ENCODE measurements at regions not wholly inside any gene's neighbourhood (a gene's known extent, or its start where the extent isn't known, plus 50 kb on each side); places are given as distances from the start of the nearest gene placed in this dataset.
"Not testable (repeated sequence)": the region's sequence is repeated elsewhere in the genome, so short reads cannot be mapped to it uniquely, and the experiment has no call there.

GRCh38 chr5:100341485-100341884, 193.7 kb upstream of the FAM174A start:
- H3K9me3 Mint-ChIP-seq (ENCODE audit: unreplicated experiment); H3K4me3 Mint-ChIP-seq (ENCODE audit: unreplicated experiment); CTCF ChIA-PET; POLR2A ChIA-PET; H3K27ac Mint-ChIP-seq (ENCODE audit: low read depth, unreplicated experiment); H3K27me3 Mint-ChIP-seq (ENCODE audit: insufficient read depth, unreplicated experiment); BruUV-seq (replicated peaks); intact Hi-C loops (cut with micrococcal nuclease); H3K4me1 Mint-ChIP-seq (ENCODE audit: insufficient read depth, unreplicated experiment); H3K36me3 Mint-ChIP-seq (ENCODE audit: insufficient read depth, unreplicated experiment); DNase-seq (ENCODE audit: unreplicated experiment): not testable (repeated sequence)

- ChIA-PET POLR2A (no interaction called here), CTCF (interaction anchor here (0.7 kb wide), 1 partner anchor 978 kb away, joined by 3 read pairs; no protein-coding TSS in a partner anchor)
- no peak for DNase-seq (ENCODE audit: unreplicated experiment)
- Mint-ChIP-seq H3K4me3 (ENCODE audit: unreplicated experiment) (no peak overlapping the region), H3K9me3 (ENCODE audit: unreplicated experiment) (no peaks in the 10 kb centered on the region), H3K4me1 (ENCODE audit: insufficient read depth, unreplicated experiment) (peaks cover 12% of the 10 kb centered on the region), H3K27me3 (ENCODE audit: insufficient read depth, unreplicated experiment) (no peaks in the 10 kb centered on the region), H3K36me3 (ENCODE audit: insufficient read depth, unreplicated experiment) (no peaks in the 10 kb centered on the region), H3K27ac (ENCODE audit: low read depth, unreplicated experiment) (no peak overlapping the region)
- intact Hi-C loops (cut with micrococcal nuclease): no loop called here
- TF ChIP-seq, protein P1, sequence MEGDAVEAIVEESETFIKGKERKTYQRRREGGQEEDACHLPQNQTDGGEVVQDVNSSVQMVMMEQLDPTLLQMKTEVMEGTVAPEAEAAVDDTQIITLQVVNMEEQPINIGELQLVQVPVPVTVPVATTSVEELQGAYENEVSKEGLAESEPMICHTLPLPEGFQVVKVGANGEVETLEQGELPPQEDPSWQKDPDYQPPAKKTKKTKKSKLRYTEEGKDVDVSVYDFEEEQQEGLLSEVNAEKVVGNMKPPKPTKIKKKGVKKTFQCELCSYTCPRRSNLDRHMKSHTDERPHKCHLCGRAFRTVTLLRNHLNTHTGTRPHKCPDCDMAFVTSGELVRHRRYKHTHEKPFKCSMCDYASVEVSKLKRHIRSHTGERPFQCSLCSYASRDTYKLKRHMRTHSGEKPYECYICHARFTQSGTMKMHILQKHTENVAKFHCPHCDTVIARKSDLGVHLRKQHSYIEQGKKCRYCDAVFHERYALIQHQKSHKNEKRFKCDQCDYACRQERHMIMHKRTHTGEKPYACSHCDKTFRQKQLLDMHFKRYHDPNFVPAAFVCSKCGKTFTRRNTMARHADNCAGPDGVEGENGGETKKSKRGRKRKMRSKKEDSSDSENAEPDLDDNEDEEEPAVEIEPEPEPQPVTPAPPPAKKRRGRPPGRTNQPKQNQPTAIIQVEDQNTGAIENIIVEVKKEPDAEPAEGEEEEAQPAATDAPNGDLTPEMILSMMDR (IDR thresholded peaks at IDR 0.05; ENCODE audit: unreplicated experiment): no peak
- BruUV-seq (replicated peaks): no TSS peak
Observed at GRCh38 chr5:100322483-100322882, 212.7 kb upstream of the FAM174A start.

- peaks cover 6% of the 10 kb centered on the region for H3K4me1 Mint-ChIP-seq (ENCODE audit: insufficient read depth, unreplicated experiment)
- BruUV-seq (replicated peaks): no TSS peak
- DNase-seq (ENCODE audit: unreplicated experiment): no peak
- H3K4me3 Mint-ChIP-seq (ENCODE audit: unreplicated experiment): no peak overlapping the region
- TF ChIP-seq, protein P1 (IDR thresholded peaks at IDR 0.05; ENCODE audit: unreplicated experiment): no peak
- ChIA-PET POLR2A (no interaction called here), CTCF (no interaction called here)
- H3K36me3 Mint-ChIP-seq (ENCODE audit: insufficient read depth, unreplicated experiment): no peaks in the 10 kb centered on the region
- no peak overlapping the region for H3K27ac Mint-ChIP-seq (ENCODE audit: low read depth, unreplicated experiment)
- no peaks in the 10 kb centered on the region for H3K27me3 Mint-ChIP-seq (ENCODE audit: insufficient read depth, unreplicated experiment)
- intact Hi-C loops (cut with micrococcal nuclease): no loop called here
- H3K9me3 Mint-ChIP-seq (ENCODE audit: unreplicated experiment): no peaks in the 10 kb centered on the region
Observed at GRCh38 chr5:100319885-100320284, 215.3 kb upstream of the FAM174A start.

DNA sequence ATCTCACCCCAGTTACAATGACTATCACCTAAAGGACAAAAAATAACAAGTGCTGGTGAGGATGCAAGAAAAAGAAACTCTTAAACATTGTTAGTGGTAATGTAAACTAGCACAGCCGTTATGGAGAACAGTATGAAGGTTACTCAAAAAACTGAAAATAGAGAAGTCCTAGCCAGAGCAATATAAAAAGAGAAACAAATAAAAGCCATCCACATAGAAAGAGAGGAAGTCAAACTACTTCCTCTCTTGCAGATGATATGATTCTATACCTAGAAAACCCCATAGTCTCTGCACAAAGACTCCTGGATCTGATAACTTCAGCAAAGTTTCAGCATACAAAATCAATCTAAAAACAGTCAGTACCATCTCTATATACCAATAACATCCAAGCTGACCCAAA, 221.5 kb upstream of the FAM174A start:
- Mint-ChIP-seq H3K27ac (ENCODE audit: low read depth, unreplicated experiment) (no peak overlapping the region), H3K4me1 (ENCODE audit: insufficient read depth, unreplicated experiment) (peaks cover 6% of the 10 kb centered on the region), H3K27me3 (ENCODE audit: insufficient read depth, unreplicated experiment) (no peaks in the 10 kb centered on the region), H3K4me3 (ENCODE audit: unreplicated experiment) (no peak overlapping the region), H3K36me3 (ENCODE audit: insufficient read depth, unreplicated experiment) (no peaks in the 10 kb centered on the region), H3K9me3 (ENCODE audit: unreplicated experiment) (no peaks in the 10 kb centered on the region)
- ChIA-PET POLR2A (no interaction called here), CTCF (no interaction called here)
- no TSS peak for BruUV-seq (replicated peaks)
- intact Hi-C loops (cut with micrococcal nuclease): loop anchor here (5.0 kb wide), 2 partner anchors 1146 to 1211 kb away; no protein-coding TSS in a partner anchor
- no peak for DNase-seq (ENCODE audit: unreplicated experiment)
- TF ChIP-seq, protein P1 (IDR thresholded peaks at IDR 0.05; ENCODE audit: unreplicated experiment): no peak

DNA sequence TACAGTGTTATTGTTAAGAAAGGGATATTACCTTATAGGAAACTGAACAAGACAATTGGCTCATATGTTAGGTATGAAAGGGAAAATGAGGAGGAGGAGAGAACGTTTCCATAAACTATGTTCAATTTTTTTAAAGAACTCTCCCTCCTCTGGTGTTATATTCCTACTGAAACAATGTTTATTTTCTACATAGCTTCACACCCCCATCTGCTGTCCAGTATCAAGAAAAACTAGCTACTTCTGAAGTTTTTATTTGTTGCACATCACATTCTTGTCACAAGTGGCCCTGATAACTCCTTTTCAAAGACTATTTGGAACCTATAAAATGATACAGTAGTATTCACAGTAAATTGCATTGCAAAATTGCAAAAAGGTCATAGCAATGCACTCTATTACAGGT, 223.4 kb upstream of the FAM174A start:
- CTCF ChIA-PET: interaction anchor here (0.6 kb wide), 1 partner anchor 1207 kb away, joined by 4 read pairs; no protein-coding TSS in a partner anchor

More for the DNA sequence above, 223.4 kb upstream of the FAM174A start:
- Mint-ChIP-seq H3K27me3 (ENCODE audit: insufficient read depth, unreplicated experiment) (no peaks in the 10 kb centered on the region), H3K36me3 (ENCODE audit: insufficient read depth, unreplicated experiment) (no peaks in the 10 kb centered on the region), H3K27ac (ENCODE audit: low read depth, unreplicated experiment) (no peak overlapping the region), H3K4me1 (ENCODE audit: insufficient read depth, unreplicated experiment) (no peaks in the 10 kb centered on the region), H3K4me3 (ENCODE audit: unreplicated experiment) (no peak overlapping the region), H3K9me3 (ENCODE audit: unreplicated experiment) (no peaks in the 10 kb centered on the region)
- TF ChIP-seq, protein P1 (IDR thresholded peaks at IDR 0.05; ENCODE audit: unreplicated experiment): peak; percentile 18
- intact Hi-C loops (cut with micrococcal nuclease): loop anchor here (5.0 kb wide), 2 partner anchors 1145 to 1210 kb away; no protein-coding TSS in a partner anchor
- DNase-seq (ENCODE audit: unreplicated experiment): no peak
- BruUV-seq (replicated peaks): no TSS peak
- POLR2A ChIA-PET: no interaction called here
